ENCODE measurements at regions not wholly inside any gene's neighbourhood (a gene's known extent, or its start where the extent isn't known, plus 50 kb on each side); places are given as distances from the start of the nearest gene placed in this dataset.

- DNase-seq (ENCODE audit: low read depth), result no peak
- H3K4me3 ChIP-seq (ENCODE audit: low read depth, low read length), result no peak overlapping the region
- TF ChIP-seq MAX (IDR thresholded peaks at IDR 0.05; ENCODE audit: low read depth, low read length) (no peak), POLR2A (IDR thresholded peaks at IDR 0.05; ENCODE audit: extremely low read depth, insufficient read length) (no peak), CTCF (IDR thresholded peaks at IDR 0.05; ENCODE audit: low read depth, low read length) (no peak), MYC (IDR thresholded peaks at IDR 0.05; ENCODE audit: low read depth, low read length) (no peak)
Measured at GRCh38 chr16:62392698-62393097, 356.5 kb upstream of the CDH8 start.

GRCh38 chr16:62391940-62392339 lies 355.7 kb upstream of the CDH8 start:
- H3K4me3 ChIP-seq (ENCODE audit: low read depth, low read length), result no peak overlapping the region
- TF ChIP-seq POLR2A (IDR thresholded peaks at IDR 0.05; ENCODE audit: extremely low read depth, insufficient read length) (no peak), MAX (IDR thresholded peaks at IDR 0.05; ENCODE audit: low read depth, low read length) (no peak), MYC (IDR thresholded peaks at IDR 0.05; ENCODE audit: low read depth, low read length) (no peak), CTCF (IDR thresholded peaks at IDR 0.05; ENCODE audit: low read depth, low read length) (no peak)
- DNase-seq (ENCODE audit: low read depth), result no peak

- TF ChIP-seq POLR2A (IDR thresholded peaks at IDR 0.05; ENCODE audit: extremely low read depth, insufficient read length) (no peak), CTCF (IDR thresholded peaks at IDR 0.05; ENCODE audit: low read depth, low read length) (no peak), MYC (IDR thresholded peaks at IDR 0.05; ENCODE audit: low read depth, low read length) (no peak), MAX (IDR thresholded peaks at IDR 0.05; ENCODE audit: low read depth, low read length) (no peak)
- DNase-seq (ENCODE audit: low read depth), result no peak
- H3K4me3 ChIP-seq (ENCODE audit: low read depth, low read length), result no peak overlapping the region
Measured at GRCh38 chr16:62391134-62391533, 354.9 kb upstream of the CDH8 start.

GRCh38 chr16:62390214-62390613 lies 354.0 kb upstream of the CDH8 start:
- TF ChIP-seq MYC (IDR thresholded peaks at IDR 0.05; ENCODE audit: low read depth, low read length) (no peak), CTCF (IDR thresholded peaks at IDR 0.05; ENCODE audit: low read depth, low read length) (no peak), MAX (IDR thresholded peaks at IDR 0.05; ENCODE audit: low read depth, low read length) (no peak), POLR2A (IDR thresholded peaks at IDR 0.05; ENCODE audit: extremely low read depth, insufficient read length) (no peak)
- no peak overlapping the region for H3K4me3 ChIP-seq (ENCODE audit: low read depth, low read length)
- no peak for DNase-seq (ENCODE audit: low read depth)

GRCh38 chr16:62386411-62386810 lies 350.2 kb upstream of the CDH8 start:
- no peak for DNase-seq (ENCODE audit: low read depth)
- TF ChIP-seq POLR2A (IDR thresholded peaks at IDR 0.05; ENCODE audit: extremely low read depth, insufficient read length) (no peak), MYC (IDR thresholded peaks at IDR 0.05; ENCODE audit: low read depth, low read length) (no peak), MAX (IDR thresholded peaks at IDR 0.05; ENCODE audit: low read depth, low read length) (no peak), CTCF (IDR thresholded peaks at IDR 0.05; ENCODE audit: low read depth, low read length) (no peak)
- H3K4me3 ChIP-seq (ENCODE audit: low read depth, low read length), result no peak overlapping the region

- no peak for DNase-seq (ENCODE audit: low read depth)
- H3K4me3 ChIP-seq (ENCODE audit: low read depth, low read length), result no peak overlapping the region
- TF ChIP-seq CTCF (IDR thresholded peaks at IDR 0.05; ENCODE audit: low read depth, low read length), result no peak
- TF ChIP-seq POLR2A (IDR thresholded peaks at IDR 0.05; ENCODE audit: extremely low read depth, insufficient read length), result no peak
- no peak for TF ChIP-seq MAX (IDR thresholded peaks at IDR 0.05; ENCODE audit: low read depth, low read length)
- TF ChIP-seq MYC (IDR thresholded peaks at IDR 0.05; ENCODE audit: low read depth, low read length), result no peak
Measured at GRCh38 chr16:62383941-62384340, 347.7 kb upstream of the CDH8 start.
